GM12864 (cell line): ENCODE measurements at regions not wholly inside any gene's neighbourhood (a gene's known extent, or its start where the extent isn't known, plus 50 kb on each side); places are given as distances from the start of the nearest gene placed in this dataset.

Experiments used
- DNase-seq: peaks from one replicate; pipeline ENCODE4 v3.0.0-alpha.2; 2011; ENCODE audit warnings: low read depth
- H3K4me3 ChIP-seq: 2 replicates; pipeline ENCODE4 v1.5.1; 2011; ENCODE audit warnings: mild to moderate bottlenecking, low read depth, low read length, control low read depth
- TF ChIP-seq, protein P1 (sequence below): IDR thresholded peaks from 2 replicates; pipeline ENCODE4 v1.5.1; 2011; ENCODE audit warnings: low read depth, mild to moderate bottlenecking, moderate library complexity, low read length, control low read depth, inconsistent platforms; ENCODE audit errors: missing control alignments

DNA sequence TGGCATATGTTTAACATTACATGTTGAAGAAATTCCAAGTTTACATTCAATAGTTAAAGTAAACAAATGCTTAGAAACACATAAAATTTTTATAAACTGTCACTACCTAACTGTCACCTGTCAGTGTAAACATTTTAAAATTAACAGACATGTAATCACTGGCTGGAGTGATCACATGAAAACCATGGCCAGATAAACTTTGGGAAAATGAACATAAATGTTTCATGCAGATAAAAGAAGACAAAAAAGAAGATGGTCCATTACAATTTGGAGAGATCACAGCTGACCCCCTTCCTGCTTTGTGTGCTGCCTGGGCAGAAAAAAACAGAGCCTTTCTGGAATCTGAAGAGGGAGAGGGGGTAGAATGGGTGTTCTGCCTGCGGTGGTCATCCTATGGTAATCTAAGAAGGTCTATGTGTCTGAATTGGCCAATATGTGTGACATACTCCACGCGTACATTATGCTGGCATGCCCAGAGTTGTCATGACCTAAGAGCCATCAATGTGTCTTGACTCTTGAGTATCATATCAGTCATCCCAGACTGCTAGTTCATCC lies 57.5 kb upstream of the MEOX2 start:
- H3K4me3 ChIP-seq, result no peak overlapping the region
- DNase-seq, result no peak
- TF ChIP-seq, protein P1, sequence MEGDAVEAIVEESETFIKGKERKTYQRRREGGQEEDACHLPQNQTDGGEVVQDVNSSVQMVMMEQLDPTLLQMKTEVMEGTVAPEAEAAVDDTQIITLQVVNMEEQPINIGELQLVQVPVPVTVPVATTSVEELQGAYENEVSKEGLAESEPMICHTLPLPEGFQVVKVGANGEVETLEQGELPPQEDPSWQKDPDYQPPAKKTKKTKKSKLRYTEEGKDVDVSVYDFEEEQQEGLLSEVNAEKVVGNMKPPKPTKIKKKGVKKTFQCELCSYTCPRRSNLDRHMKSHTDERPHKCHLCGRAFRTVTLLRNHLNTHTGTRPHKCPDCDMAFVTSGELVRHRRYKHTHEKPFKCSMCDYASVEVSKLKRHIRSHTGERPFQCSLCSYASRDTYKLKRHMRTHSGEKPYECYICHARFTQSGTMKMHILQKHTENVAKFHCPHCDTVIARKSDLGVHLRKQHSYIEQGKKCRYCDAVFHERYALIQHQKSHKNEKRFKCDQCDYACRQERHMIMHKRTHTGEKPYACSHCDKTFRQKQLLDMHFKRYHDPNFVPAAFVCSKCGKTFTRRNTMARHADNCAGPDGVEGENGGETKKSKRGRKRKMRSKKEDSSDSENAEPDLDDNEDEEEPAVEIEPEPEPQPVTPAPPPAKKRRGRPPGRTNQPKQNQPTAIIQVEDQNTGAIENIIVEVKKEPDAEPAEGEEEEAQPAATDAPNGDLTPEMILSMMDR, result no peak

DNA sequence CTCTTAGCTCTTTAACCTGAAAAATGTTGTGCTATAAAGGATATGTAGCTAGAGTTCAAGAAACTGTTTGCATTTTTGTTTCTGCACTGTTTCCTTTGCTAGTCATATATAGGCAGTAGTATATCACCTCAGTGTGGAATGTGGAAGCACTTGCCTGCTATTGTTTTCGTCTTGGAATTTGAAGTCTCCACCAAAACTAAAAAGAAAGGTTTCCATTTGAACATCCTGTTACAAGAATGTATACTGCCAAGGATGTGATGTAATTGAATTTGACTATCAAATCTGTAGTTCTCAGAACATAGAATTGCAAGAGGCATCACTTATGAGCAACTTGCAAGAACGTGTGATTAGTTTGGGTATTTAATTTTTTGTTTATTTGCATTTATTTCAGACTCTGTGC lies 51.1 kb upstream of the MEOX2 start:
- TF ChIP-seq, protein P1, result no peak
- no peak overlapping the region for H3K4me3 ChIP-seq
- DNase-seq, result no peak
